Endothelial cell of umbilical vein (primary cell): ENCODE measurements at regions not wholly inside any gene's neighbourhood (a gene's known extent, or its start where the extent isn't known, plus 50 kb on each side); places are given as distances from the start of the nearest gene placed in this dataset.

Experiments
- BruUV-seq: library from RNA; stranded (reverse); fragments of 400-500 nt; replicated peaks from 2 replicates; lab custom pipeline; 2021; lab: Mats Ljungman, UMichigan
- CTCF ChIA-PET: fragments of 300-600, 350-600 bp; sonication (Branson Sonifier 250); formaldehyde crosslinking; loops from one replicate; lab custom pipeline; 2021; ENCODE audit warnings: antibody characterized with exemption, inconsistent platforms; lab: Charles Lee
- POLR2A ChIA-PET: fragments of 300-600, 350-600 bp; sonication (Branson Sonifier 250); formaldehyde crosslinking; loops from one replicate; lab custom pipeline; 2021; ENCODE audit warnings: antibody characterized with exemption, inconsistent platforms; lab: Charles Lee
- DNase-seq: peaks from one replicate; pipeline ENCODE4 v3.0.0-alpha.2; 2011; ENCODE audit warnings: low read depth, low spot score
- FAIRE-seq: peaks from 2 replicates; lab custom pipeline; 2011; peaks lifted over from hg19 to GRCh38; lab: Jason Lieb, UNC
- H2AFZ ChIP-seq: 2 replicates; pipeline ENCODE4 v1.6.0; 2012; ENCODE audit warnings: low read depth, low read length, control low read depth, inconsistent platforms
- H3K27ac ChIP-seq: 2 replicates; pipeline ENCODE4 v1.5.1; 2011; ENCODE audit warnings: low read depth, mild to moderate bottlenecking, control low read depth, low read length, moderate library complexity; ENCODE audit not compliant: insufficient read depth
- H3K27me3 ChIP-seq, 2 experiments: 2 replicates each; pipeline versions ENCODE4 v1.6.0 to v1.6.1; 2011; ENCODE audit warnings: low read length in 2 of 2, mixed read lengths in 1 of 2; ENCODE audit not compliant: control insufficient read depth in 2 of 2, insufficient read depth in 2 of 2
- H3K36me3 ChIP-seq, 2 experiments: 2 replicates in 1 of 2; 3 replicates in 1 of 2; pipeline ENCODE4 v1.5.1; 2011; ENCODE audit warnings: low read length in 2 of 2, mild to moderate bottlenecking in 1 of 2, moderate library complexity in 1 of 2; ENCODE audit not compliant: control insufficient read depth in 2 of 2, insufficient read depth in 2 of 2; ENCODE audit errors: extremely low read depth in 1 of 2
- H3K4me1 ChIP-seq: 3 replicates; pipeline ENCODE4 v1.5.1; 2011; ENCODE audit warnings: mild to moderate bottlenecking, low read length; ENCODE audit not compliant: control insufficient read depth, insufficient read depth; ENCODE audit errors: extremely low read depth
- H3K4me2 ChIP-seq: 2 replicates; pipeline ENCODE4 v1.6.1; 2011; ENCODE audit warnings: low read length, control low read depth, mixed read lengths; ENCODE audit not compliant: insufficient read depth
- H3K4me3 ChIP-seq, 3 experiments: fragments of 200-600 bp in 1 of 3; sonication (generic), shearing (Covaris generic) in 1 of 3; replicated peaks in 1 of 3; 2 replicates each; pipeline ENCODE4 v1.5.1; 2011 to 2016; ENCODE audit warnings: control low read depth in 3 of 3, low read length in 3 of 3, mild to moderate bottlenecking in 2 of 3, inconsistent platforms in 1 of 3, low read depth in 1 of 3, moderate library complexity in 1 of 3; ENCODE audit not compliant: insufficient read depth in 1 of 3
- H3K79me2 ChIP-seq: 2 replicates; pipeline ENCODE4 v1.6.0; 2012; ENCODE audit warnings: low read length, inconsistent platforms; ENCODE audit not compliant: control insufficient read depth, insufficient read depth
- H3K9ac ChIP-seq: replicated peaks from 2 replicates; pipeline ENCODE3; 2011; ENCODE audit warnings: low read length, control low read depth; ENCODE audit not compliant: insufficient read depth; ENCODE audit errors: extremely low read depth
- H3K9me1 ChIP-seq: replicated peaks from 3 replicates; pipeline ENCODE4 v1.6.0; 2011; ENCODE audit warnings: mild to moderate bottlenecking, low read length; ENCODE audit not compliant: control insufficient read depth, insufficient read depth; ENCODE audit errors: extremely low read depth
- H3K9me3 ChIP-seq: replicated peaks from 2 replicates; pipeline ENCODE4 v1.5.1; 2012; ENCODE audit warnings: low read length, inconsistent platforms; ENCODE audit not compliant: control insufficient read depth, insufficient read depth
- H4K20me1 ChIP-seq: replicated peaks from 2 replicates; pipeline ENCODE3; 2011; ENCODE audit warnings: mild to moderate bottlenecking, low read length; ENCODE audit not compliant: control insufficient read depth, insufficient read depth; ENCODE audit errors: extremely low read depth
- CTCF ChIP-seq, 2 donors: IDR thresholded peaks; 1 replicate in 1 of 2; 2 replicates in 1 of 2; pipeline ENCODE4 v1.5.1; 2011; ENCODE audit warnings: low read length in 2 of 2, mild to moderate bottlenecking in 2 of 2, moderate library complexity in 2 of 2, control low read depth in 1 of 2, inconsistent platforms in 1 of 2, low read depth in 1 of 2; ENCODE audit not compliant: insufficient read depth in 1 of 2; ENCODE audit errors: extremely low read depth in 1 of 2
- EZH2 ChIP-seq: IDR thresholded peaks from 2 replicates; pipeline ENCODE4 v1.6.1; 2012; ENCODE audit warnings: borderline replicate concordance, low read depth, mild to moderate bottlenecking, moderate library complexity, low read length, inconsistent platforms; ENCODE audit not compliant: severe bottlenecking
- FOS ChIP-seq: IDR thresholded peaks from 2 replicates; pipeline ENCODE4 v1.6.1; 2011; ENCODE audit warnings: mild to moderate bottlenecking, low read length, moderate library complexity, borderline replicate concordance; ENCODE audit not compliant: insufficient read depth
- GATA2 ChIP-seq: IDR thresholded peaks from 2 replicates; pipeline ENCODE4 v1.7.0; 2011; ENCODE audit warnings: low read depth, mild to moderate bottlenecking, moderate library complexity, mixed read lengths, low read length; ENCODE audit not compliant: insufficient read length, insufficient read depth
- POLR2A ChIP-seq: IDR thresholded peaks from 2 replicates; pipeline ENCODE4 v1.6.1; 2012; ENCODE audit warnings: low read depth, mild to moderate bottlenecking, control low read depth, low read length
- dilution Hi-C: fragments of 300-500 bp; cut with MboI; formaldehyde crosslinking; loops from one replicate; pipeline ENCODE4 v1.15.0; 2019; ENCODE audit warnings: low sequenced_read_pairs; ENCODE audit not compliant: extremely low pct_ligation_motif_present
- intact Hi-C: fragments of 100-400 bp; cut with micrococcal nuclease; formaldehyde crosslinking; loops from one replicate; pipeline ENCODE4 v1.10.0; 2022
- TF ChIP-seq, protein P1 (sequence below): IDR thresholded peaks from 2 replicates; pipeline ENCODE4 v1.6.1; 2011; ENCODE audit not compliant: insufficient read depth, insufficient read length

DNA sequence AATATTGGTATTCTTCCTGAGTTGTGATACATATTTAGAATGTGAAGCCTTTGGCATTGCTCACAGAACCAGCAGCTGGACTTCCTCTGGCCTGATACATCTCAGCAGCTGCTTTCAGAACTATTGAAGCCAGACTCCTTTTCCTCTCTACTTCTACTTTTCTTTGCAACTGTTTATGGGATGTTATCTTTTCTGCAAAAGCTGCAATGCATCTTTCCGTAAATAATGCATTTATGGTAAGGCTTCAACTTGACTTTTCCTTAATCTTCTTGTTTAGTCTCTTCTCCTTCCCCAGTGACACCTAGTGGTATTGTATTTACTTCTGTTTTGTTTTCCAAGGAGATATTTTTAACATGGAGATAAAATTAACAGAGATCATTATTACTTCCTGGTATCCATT is 1548.7 kb downstream of the PCDH7 start:
- POLR2A ChIA-PET = no interaction called here
- H4K20me1 ChIP-seq = no peaks in the 10 kb centered on the region
- FAIRE-seq = no peak

More for the DNA sequence above, 1548.7 kb downstream of the PCDH7 start:
- H3K4me1 ChIP-seq = no peaks in the 10 kb centered on the region
- no peaks in the 10 kb centered on the region for H3K79me2 ChIP-seq
- H3K4me2 ChIP-seq = no peak overlapping the region
- H3K9ac ChIP-seq = no peak overlapping the region
- H3K4me3 ChIP-seq = no peak overlapping the region
- H3K27me3 ChIP-seq = no peaks in the 10 kb centered on the region
- BruUV-seq = no TSS peak
- no peaks in the 10 kb centered on the region for H3K9me1 ChIP-seq
- no peak overlapping the region for H3K27ac ChIP-seq
- dilution Hi-C loops = no loop called here
- intact Hi-C loops = no loop called here
- no peaks in the 10 kb centered on the region for H3K36me3 ChIP-seq
- TF ChIP-seq POLR2A (no peak), FOS (no peak), EZH2 (no peak), CTCF (IDR thresholded peaks at IDR 0.05; ENCODE audit: extremely low read depth in 1 of 2, insufficient read depth in 1 of 2, low read depth in 1 of 2, low read length in 2 of 2) (peak in 1 of 2 donors; percentile 0), GATA2 (no peak)
- TF ChIP-seq, protein P1, sequence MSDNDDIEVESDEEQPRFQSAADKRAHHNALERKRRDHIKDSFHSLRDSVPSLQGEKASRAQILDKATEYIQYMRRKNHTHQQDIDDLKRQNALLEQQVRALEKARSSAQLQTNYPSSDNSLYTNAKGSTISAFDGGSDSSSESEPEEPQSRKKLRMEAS = no peak
- CTCF ChIA-PET = interaction anchor here (0.7 to 1.2 kb wide), 2 partner anchors 159 to 594 kb away, joined by 3 to 4 read pairs; no protein-coding TSS in a partner anchor
- H3K9me3 ChIP-seq = no peaks in the 10 kb centered on the region
- H2AFZ ChIP-seq = no peak overlapping the region
- peak; percentile 21 for DNase-seq
